ENCODE measurements at regions not wholly inside any gene's neighbourhood (a gene's known extent, or its start where the extent isn't known, plus 50 kb on each side); places are given as distances from the start of the nearest gene placed in this dataset.
"Not testable (repeated sequence)": the region's sequence is repeated elsewhere in the genome, so short reads cannot be mapped to it uniquely, and the experiment has no call there.

DNA sequence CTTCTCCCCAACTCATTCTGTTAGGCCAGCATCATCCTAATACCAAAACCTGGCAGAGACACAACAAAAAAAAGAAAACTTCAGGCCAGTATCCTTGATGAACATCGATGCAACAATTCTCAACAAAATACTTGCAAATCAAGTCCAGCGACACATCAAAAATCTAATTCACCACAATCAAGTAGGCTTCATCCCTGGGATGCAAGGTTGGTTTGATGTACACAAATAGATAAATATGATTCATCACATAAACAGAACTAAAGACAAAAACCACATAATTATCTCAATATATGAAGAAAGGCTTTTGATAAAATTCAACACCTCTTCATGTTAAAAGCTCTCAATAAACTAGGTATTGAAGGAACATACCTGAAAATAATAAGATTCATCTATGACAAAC is 184.1 kb downstream of the SLC38A4 start:
- TF ChIP-seq POLR2A (IDR thresholded peaks at IDR 0.05): not testable (repeated sequence)
- TF ChIP-seq, protein P1, sequence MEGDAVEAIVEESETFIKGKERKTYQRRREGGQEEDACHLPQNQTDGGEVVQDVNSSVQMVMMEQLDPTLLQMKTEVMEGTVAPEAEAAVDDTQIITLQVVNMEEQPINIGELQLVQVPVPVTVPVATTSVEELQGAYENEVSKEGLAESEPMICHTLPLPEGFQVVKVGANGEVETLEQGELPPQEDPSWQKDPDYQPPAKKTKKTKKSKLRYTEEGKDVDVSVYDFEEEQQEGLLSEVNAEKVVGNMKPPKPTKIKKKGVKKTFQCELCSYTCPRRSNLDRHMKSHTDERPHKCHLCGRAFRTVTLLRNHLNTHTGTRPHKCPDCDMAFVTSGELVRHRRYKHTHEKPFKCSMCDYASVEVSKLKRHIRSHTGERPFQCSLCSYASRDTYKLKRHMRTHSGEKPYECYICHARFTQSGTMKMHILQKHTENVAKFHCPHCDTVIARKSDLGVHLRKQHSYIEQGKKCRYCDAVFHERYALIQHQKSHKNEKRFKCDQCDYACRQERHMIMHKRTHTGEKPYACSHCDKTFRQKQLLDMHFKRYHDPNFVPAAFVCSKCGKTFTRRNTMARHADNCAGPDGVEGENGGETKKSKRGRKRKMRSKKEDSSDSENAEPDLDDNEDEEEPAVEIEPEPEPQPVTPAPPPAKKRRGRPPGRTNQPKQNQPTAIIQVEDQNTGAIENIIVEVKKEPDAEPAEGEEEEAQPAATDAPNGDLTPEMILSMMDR (IDR thresholded peaks at IDR 0.05): not testable (repeated sequence)

Measured in body of pancreas (tissue), 4 donors.